OCI-LY7 (cell line): ENCODE measurements at regions not wholly inside any gene's neighbourhood (a gene's known extent, or its start where the extent isn't known, plus 50 kb on each side); places are given as distances from the start of the nearest gene placed in this dataset.

Experiments used
- EZH2phosphoT487 ChIP-seq: fragments of 200-600 bp; sonication (generic); IDR thresholded peaks from 2 replicates; pipeline ENCODE4 v1.6.1; 2018; ENCODE audit warnings: low read depth, borderline replicate concordance, mild to moderate bottlenecking, mixed run types, antibody characterized with exemption, low read length, moderate library complexity, mixed read lengths
- TF ChIP-seq, protein P1 (sequence below): fragments of 200-600 bp; sonication (generic); conservative IDR thresholded peaks from 2 replicates; pipeline ENCODE4 v1.5.1; 2014; ENCODE audit warnings: mild to moderate bottlenecking, antibody characterized with exemption, low read length, moderate library complexity, mixed read lengths

DNA sequence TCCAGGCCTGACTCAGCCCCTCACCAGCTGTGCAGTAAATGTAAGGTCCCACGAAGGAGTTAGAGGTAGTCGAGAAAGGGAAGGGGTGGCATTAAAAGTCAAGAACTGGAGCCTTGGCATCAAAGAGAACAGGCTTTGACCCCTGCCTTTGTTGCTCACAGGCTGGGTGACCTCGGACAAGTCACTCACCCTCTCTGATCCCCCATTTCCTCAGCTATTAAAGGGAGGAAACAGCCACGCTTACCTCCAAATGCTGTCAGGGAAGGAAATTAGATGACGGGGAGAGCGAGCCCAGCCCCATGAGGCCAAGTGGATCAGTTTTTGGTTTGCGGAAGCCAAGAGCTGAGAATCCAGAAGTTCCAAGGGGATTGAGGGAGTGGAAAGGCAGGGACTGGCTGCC, 104.9 kb upstream of the MYL2 start:
- TF ChIP-seq, protein P1, sequence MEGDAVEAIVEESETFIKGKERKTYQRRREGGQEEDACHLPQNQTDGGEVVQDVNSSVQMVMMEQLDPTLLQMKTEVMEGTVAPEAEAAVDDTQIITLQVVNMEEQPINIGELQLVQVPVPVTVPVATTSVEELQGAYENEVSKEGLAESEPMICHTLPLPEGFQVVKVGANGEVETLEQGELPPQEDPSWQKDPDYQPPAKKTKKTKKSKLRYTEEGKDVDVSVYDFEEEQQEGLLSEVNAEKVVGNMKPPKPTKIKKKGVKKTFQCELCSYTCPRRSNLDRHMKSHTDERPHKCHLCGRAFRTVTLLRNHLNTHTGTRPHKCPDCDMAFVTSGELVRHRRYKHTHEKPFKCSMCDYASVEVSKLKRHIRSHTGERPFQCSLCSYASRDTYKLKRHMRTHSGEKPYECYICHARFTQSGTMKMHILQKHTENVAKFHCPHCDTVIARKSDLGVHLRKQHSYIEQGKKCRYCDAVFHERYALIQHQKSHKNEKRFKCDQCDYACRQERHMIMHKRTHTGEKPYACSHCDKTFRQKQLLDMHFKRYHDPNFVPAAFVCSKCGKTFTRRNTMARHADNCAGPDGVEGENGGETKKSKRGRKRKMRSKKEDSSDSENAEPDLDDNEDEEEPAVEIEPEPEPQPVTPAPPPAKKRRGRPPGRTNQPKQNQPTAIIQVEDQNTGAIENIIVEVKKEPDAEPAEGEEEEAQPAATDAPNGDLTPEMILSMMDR = no peak
- TF ChIP-seq EZH2phosphoT487 = no peak
